Kidney glomerular epithelial cell (primary cell): ENCODE measurements at regions not wholly inside any gene's neighbourhood (a gene's known extent, or its start where the extent isn't known, plus 50 kb on each side); places are given as distances from the start of the nearest gene placed in this dataset.
"Not testable (repeated sequence)": the region's sequence is repeated elsewhere in the genome, so short reads cannot be mapped to it uniquely, and the experiment has no call there.

Source experiments
- DNase-seq: peaks from one replicate; lab custom pipeline; 2025; lab: John Stamatoyannopoulos, UW

DNA sequence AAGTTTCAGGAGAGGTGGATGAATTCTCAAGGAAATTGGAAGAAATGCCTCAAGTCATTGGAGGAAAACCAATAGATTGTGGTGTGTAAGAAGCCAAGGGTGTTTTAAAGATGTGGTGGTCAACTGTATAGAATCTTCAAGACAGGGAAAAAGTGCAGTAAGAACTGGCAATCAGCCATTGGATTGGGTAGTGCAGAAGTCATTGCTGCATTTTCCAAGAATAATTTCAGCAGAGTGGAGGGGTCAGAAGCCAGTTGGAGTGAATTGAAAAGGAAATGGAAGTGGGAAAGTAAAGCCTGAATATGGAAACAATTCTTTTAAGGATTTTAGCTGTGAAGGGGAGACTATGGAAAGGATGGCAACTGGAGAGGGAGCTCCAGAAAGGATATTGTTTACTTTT is 128.2 kb upstream of the TMEM170B start:
- DNase-seq = no peak

DNA sequence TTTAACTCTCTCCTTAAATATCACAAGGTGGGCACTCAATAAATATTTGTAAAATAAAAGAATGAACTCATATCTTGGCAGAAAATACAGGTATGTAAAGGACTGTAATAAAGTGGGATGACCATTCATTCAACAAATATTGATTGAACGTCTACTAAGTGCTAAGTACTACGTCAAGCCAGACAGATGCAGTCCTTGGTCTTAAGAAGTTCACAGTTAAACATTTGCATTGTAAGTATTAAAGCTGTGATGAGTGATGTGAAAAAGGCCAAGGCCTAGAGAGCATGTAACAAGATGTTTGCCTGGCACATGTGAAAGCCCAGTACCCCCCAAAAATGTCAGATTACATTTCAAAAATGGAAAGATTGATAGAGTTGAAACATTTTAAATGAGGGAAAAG is 130.1 kb upstream of the TMEM170B start:
- no peak for DNase-seq

DNA sequence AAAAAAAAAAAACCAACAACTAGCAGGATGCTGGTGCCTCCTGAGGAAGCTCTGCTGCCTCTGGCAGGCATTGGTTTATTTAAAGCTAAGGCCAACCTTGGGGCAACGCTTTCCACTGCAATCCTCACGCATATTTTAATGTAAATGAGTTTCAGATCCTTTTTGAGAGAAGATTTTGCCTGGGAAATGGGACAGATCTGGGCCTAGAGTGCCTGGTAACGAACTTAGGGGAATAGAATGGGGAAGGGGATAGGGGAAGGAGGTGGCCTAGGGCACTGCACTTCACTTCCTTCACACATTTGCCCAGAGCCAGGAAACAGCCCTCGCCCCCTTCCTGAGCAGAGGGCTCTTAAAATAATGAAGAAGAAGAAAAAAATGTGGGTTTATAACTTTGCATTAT is 132.7 kb upstream of the TMEM170B start:
- DNase-seq = no peak

DNA sequence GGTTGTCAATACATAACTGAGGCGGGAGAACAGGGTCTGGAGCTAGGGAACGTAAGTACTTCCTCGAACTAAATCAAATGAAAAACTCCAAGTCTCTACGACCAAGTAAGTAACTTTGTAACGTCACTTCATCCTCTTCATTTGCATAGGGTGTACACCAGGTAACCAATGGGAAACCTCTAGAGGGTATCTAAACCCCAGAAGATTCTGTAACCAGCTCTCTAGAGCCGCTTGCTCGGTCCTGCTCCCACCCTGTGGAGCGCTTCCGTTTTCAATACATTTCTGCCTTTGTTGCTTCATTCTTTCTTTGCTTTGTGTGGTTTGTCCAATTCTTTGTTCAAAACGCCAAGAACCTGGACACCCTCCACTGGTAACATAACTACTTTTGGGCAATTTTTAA is 133.5 kb upstream of the TMEM170B start:
- no peak for DNase-seq

DNA sequence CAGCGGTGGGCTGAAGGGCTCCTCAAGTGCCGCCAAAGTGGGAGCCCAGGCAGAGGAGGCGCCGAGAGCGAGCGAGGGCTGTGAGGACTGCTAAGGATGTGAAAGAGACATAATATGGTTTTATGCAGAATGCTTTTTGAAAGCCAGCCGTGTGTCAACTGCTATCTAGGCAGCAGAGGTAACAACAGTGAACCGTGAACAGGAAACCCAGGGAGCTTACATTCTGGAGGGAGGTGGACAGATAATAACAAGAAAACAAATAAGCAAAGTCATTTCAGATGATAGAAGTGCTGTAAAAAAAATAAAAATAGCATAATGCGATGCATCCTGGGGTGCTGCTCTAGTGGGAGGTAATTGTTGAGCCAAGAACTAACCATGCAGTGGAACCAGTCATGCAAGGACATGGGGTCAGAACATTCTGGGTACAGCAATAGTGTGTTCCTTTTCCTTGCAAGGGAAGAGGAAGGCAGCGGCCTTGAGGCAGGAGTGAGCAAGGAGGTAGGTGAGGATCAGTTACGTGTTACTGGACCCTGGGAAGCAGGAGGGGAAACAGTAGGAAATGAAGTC is 134.4 kb upstream of the TMEM170B start:
- no peak for DNase-seq

DNA sequence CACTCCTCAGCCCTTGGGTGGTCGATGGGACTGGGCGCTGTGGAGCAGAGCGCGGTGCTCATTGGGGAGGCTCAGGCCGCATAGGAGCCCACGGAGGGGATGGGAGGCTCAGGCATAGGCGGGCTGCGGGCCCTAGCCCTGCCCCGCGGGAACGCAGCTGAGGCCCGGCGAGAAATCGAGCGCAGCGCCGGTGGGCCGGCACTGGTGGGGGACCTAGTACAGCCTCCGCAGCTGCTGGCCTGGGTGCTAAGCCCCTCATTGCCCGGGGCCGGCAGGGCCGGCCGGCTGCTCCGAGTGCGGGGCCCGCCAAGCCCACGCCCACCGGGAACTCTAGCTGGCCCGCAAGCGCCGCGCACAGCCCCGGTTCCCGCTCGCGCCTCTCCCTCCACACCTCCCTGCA is 135.0 kb upstream of the TMEM170B start:
- DNase-seq = not testable (repeated sequence)

DNA sequence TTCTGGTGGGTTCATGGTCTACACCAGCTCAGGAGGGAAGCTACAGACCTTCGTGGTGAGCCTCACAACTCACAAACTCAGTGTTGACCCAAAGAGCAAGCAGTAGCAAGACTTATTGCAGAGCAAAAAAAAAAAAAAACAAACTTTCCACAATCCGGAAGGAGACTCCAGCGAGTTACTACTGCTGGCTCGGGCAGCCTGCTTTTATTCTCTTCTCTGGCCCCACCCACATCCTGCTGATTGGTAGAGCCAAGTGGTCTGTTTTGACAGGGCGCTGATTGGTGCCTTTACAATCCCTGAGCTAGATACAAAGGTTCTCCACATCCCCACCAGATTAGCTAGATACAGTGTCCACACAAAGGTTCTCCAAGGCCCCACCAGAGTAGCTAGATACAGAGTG is 135.6 kb upstream of the TMEM170B start:
- DNase-seq = not testable (repeated sequence)

DNA sequence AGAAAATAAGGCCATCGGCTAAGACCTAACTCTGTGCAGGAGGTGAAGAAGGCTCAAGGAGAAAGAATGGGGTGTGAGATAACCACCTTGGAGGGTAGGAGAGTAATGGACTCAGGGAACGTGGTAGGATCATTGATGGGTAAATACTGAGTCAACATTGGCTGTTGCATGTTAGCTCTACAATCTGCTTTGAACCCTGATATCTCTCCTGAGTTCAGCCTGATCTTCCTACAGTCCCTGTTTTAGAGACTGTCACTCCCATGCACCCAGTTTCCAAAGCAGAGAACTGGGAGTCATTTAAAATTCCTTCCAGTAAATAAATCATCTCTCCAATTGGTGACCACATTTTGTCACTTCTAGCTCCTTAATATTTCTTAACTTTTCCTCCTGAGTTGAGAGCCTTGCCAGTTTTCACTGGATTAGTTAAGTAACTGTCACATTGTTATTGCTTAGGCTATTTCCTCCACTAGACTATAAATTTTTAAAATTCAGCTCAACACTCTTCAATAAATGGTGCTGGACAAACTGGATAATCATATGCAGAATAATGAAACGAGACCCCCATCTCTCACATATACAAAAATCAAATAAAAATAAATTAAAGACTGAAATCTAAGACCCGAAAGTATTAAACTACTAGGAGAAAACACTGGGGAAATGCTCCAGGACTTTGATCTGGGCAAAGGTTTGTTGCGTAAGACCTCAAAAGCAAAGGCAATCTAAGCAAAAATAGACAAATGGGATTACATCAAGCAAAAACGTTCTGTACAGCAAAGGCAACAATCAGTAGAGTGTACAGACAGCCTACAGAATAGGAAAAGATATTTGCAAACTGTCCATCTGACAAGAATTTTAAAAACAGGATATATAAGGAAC is 138.9 kb upstream of the TMEM170B start:
- DNase-seq = no peak

DNA sequence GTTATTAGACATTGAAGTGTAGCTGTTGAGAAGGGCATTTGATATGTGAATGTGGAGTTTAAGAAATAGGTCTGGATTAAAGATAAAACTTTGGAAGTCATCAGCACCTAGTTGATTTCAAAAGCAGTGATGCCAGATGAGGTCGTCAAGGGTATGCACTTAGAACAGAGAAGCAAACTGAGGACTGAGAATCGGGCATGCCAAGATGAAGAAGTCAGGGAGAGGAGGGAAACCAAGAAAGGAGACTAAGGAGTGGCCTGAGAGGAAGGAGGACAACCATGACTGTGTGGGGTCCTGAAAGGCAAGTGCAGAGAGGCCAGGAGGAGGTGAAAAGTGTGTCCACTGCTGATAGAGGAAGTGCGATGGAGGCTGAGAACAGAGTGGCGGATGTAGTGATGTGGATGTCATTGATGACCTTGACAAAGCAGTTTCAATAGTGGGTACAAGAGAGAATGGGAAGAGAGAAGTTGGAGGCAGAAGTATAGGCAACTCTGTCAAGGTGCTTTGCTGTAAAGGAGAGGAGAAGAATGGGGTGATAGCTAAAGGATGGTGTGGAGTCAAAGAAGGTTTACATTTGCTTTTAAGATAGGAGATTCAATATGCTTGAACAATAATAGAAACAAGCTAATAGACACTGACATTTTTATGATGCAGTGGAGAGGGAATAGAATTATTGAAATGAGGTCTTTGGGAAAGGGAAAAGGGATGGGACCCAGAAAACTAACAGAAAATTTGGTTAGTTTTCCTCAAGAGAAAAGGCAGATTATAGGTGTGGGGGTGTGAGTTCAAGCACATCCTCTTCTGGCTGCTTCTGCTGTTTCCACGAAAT is 139.7 kb upstream of the TMEM170B start:
- DNase-seq = no peak

DNA sequence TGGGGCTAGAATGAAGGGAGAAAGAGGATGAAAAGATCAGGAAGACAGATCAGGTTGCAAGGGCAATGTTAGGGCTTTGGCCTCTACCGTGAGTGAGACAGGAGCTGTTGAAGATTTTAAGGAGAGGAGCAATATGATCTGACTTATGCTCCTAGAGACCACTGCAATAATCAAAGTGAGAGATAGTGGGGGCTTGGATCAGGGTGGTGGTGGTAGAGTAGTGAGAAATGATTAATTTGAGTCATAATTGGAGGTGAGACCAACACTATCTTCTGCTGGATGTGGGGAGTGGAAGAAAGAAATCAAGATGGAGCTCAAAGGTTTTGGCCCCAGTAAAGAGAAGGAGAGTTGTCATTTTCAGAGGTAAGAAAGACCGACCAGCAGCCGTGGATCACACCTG is 140.7 kb upstream of the TMEM170B start:
- DNase-seq = no peak

DNA sequence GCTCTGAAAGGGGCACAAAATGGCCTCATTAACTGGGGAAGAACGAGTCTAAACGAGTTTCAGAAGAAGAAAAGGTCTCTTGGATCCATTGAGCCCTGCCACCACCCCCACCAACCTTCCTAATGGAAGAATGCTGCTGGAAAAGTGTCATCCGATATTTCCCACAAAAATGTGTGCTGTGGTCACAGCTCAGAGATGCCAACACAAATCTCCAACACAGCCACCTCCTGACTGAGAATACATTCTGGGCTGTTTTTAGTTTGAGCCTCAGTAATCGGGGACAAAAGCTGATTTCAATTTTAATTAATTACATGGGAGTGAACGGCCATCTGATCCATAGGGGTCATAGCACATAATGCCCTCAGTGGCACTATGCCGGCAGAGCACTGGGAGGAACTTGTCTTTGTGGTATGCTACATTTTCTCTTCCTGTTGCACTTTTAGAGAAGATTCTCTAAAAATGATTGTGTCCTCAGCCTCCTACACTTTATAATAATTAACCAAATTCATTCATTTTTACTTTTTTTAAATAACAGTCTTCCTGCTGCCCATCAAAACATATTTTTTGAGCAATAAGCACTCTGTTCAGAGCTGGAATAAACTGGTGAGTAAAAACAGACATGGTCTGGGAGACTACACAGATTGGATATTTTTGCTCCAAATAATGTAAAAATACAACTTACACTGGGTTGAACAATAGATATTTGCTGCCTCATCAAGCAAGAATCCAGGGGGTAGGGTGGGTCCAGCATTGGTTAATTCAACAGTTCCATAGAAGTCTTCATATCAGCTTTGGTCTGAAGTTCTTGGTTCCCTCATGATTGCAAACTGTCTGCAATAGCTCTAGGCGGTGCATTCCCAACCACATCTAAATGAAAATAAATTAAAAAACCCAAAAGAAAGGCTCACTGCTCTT is 143.6 kb upstream of the TMEM170B start:
- DNase-seq = peak; percentile 69

DNA sequence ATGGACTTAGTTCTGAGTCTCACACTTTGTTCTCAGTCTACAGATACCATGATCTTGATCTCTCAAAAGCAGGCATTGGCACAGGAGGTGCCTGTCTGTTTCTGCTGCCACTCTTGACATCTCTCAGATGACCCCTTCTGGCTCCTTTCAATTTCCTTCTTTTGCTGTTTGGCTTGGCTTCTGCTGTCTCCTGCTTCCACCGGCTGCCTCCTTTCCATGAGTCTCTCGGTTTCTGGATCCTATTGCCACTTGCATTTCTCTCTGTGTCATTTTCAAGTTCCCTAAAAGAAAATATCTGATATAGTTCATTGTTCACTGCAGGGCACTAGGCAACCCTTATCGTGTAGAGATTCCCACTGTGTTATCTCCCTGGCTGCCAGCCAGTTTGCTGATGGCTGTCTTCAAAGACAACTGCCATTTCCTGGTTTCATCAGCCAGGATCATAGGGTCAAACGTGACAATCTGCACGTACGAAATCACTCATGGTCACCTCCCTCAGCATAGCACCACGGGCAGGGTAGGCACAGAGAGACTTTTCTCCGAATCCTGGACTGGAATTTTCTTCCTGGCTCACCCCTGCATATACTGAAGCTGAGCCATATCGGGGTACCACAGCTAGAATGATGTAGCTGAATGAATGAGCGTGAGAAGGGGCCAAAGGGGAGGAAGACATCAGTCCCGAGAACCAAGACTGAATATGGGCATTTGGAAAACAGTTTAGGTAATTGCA is 144.6 kb upstream of the TMEM170B start:
- DNase-seq = no peak

DNA sequence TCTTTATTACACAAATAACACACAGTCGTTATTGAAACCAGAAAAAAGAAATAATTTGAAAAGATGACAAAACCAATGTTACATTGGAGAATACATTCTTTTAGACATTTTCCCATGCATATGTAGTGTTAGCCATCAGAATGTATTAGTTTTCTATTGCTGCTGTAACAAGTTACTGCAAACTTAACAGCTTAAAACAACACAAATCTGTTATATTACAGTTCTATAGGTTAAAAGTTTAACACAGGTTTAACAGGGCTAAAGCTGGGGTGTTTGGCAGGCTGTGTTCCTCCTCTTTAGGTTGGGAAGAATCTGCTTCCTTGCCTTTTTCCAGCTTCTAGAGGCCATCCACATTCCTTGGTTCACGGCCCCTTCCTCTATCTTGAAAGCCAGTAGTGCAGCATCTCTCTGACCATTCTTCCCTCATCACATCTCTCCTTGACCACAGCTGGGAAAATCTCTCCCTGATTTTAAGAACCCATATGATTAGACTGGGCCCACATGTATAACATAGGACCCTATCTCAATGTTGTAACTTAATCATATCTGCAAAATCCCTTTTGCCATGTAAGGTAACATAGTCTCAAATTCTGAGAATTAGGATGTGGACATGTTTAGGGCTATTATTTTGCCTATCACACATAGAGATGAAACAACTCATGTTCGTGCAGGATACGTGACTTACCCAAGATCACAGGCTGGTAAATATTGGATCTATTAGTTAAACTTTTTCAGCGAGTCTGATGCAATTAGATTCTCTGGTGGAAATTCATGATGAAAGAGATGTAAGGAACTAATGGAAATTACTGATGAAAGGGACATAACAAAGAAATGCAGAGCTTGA is 145.4 kb upstream of the TMEM170B start:
- no peak for DNase-seq

DNA sequence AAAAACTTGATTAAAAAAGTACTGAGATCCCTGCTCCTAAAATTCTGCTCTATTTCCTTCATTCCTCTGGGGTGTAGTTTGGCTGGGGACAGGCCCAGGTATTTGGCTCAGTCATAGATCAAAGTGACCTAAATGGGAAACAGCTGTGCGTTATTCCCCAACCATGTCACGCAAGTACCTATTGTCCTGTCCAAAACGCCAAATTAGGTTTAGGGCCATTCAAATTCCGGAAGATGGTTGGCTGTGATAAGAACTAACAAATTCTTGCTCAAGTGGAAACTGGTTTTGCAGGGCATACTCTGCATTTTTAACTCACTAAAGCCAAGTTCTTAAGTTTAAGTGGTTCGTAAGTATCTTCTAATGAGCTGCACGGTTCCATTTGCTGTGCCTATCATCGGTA is 147.6 kb upstream of the TMEM170B start:
- DNase-seq = no peak

DNA sequence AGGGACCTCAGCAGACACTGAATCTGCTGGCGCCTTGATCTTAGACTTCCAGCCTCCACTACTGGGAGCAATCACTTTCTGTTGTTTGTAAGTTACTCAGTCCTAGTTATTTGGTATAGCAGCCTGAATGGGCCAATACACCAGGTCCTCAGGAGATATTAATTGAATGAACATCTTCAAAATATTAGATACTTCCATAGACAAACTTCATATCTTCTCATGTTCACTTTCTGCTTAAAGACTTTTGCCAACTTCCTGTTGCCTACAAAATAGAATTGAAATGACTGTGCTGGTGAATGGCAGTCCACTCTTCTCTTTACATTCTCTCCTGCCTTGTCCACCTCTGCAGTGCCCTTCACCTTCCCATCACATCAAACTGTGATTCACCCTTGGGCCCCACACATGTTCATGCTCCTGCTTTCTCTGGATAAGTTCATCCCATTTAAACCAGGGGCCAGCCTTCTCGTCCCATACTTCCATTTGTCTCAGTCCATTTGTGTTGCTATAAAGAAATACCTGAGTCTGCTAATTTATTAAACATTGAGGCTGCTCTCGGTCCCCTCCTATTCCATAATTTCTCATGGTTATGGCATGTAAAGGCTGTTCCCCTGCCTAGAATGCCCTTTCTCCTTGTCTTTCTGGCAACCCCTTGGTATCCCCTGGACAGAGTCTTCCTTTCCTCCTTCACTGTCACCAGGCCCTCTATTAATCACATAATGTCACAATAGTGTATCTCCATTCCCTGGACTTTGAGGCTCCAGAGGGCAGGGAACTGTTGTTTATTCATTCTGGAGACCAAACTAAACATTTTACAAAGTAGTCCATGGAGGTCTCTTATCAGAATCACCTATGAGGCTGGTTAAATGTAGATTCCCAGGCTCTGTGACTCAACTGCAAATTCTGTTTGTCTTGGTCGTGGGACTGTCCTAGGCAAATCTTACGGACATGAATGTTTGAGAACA is 148.3 kb upstream of the TMEM170B start:
- no peak for DNase-seq

DNA sequence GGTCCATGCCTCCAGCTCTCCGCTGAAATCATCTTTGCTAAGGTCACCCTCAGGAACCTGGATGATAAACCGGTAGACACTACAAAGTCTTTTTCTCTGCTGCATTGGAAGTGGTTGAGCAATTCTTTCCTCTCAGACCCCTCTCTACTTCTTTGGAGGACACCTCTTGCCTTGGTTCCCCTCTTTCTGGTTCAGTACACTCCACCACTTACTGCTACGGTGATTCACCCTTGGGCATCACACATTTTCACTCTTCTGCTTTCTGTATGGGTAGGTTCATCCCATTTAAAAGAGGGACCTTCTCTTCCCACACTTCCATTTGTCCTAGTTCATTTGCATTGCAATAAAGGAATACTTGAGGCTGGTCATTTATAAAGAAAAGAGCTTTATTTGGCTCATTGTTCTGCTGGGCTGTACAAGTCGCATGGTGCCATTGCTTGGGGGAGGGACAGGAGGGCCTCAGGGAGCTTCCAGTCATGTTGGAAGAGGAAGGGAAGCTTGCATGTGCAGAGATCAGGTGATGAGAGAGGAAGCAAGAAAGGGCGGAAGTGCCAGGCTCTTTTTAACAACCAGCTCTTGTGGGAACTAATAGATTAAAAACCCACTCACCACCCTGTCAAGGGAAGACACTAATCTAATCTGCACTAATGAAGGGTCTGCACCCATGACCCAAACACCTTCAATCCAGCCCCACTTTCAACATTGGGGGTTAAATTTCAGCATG is 149.7 kb upstream of the TMEM170B start:
- no peak for DNase-seq

DNA sequence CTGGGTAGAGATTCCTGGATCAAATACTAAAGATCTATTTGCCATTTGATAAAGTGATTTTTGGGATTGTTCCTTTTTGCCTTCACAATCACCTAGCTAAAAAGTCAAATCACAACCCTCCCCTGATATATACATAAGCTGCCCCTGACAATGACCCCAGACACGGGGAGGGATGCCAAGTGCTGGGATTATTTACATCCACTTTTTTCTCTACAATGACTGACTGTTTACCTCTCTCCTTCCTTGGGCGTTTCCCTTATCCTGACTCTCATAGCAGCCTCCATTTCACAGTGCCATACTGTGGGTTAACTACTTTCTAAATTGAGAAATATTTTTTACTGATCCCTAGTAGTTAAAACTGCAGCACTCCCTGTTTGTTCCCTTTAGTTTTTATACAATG is 150.8 kb upstream of the TMEM170B start:
- no peak for DNase-seq

DNA sequence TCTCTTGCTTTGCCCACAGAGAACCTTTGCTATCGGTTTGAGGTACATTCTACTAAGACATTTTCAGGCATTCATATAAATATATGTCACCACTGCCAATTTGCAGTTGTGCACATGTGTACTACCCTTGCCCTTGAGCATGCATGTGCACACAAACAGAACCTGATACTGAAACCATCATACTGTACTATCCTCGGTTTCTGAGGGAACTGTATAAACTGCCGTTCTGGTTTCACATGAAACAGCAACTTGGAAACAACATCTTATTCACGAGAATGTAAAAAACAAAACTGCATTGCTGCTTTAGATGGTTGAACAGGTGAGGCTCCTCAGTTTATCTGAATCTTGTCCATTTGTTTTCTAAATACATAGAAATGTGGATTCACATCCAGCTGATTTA is 151.2 kb upstream of the TMEM170B start:
- DNase-seq = no peak
